ENCODE measurements at regions not wholly inside any gene's neighbourhood (a gene's known extent, or its start where the extent isn't known, plus 50 kb on each side); places are given as distances from the start of the nearest gene placed in this dataset.

DNA sequence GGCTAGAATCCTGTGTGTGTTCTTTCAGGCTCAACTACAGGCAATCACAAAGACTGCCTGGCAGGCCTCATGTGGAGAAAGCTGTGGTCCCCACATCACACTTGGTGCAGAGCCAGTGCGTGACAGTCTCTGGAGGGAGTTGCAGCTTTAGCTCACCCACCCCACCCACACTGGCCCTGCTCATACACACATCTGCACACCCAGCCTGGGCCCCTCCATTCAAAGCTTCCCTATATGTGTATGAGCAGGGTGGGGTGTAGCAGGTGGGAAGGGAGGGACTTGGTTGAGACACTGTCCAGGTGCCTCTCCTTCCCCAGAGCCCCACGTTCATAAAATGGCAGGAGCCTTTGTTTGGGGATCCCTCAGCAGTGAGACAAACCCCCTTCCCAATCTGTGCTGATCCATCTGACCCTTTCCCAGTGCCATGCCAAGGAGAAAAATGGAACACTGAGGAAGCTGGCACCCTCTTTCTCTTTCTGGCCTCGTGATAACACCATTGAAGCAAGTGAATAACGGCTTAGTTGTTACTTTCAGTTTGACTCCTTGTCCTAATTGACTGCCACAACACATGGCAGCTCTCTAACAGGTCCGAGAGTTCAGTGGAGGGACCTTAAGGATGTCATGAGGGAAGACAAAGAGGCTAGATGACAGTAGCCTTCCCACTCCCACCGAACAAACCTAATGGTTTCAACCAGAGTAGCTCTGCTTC, 53.8 kb upstream of the NRSN1 start:
- TF ChIP-seq CTCF (IDR thresholded peaks at IDR 0.05) (no peak), EP300 (IDR thresholded peaks at IDR 0.05) (no peak), POLR2A (IDR thresholded peaks at IDR 0.05; ENCODE audit: low read depth) (no peak), POLR2AphosphoS5 (IDR thresholded peaks at IDR 0.05) (no peak)

All from esophagus muscularis mucosa (tissue), 4 donors.